HEK293 (cell line): ENCODE measurements at regions not wholly inside any gene's neighbourhood (a gene's known extent, or its start where the extent isn't known, plus 50 kb on each side); places are given as distances from the start of the nearest gene placed in this dataset.
"Not testable (repeated sequence)": the region's sequence is repeated elsewhere in the genome, so short reads cannot be mapped to it uniquely, and the experiment has no call there.

Experiments
- CTCF ChIA-PET: fragments of 350-600 bp; formaldehyde crosslinking; extraction: SDS; loops from one replicate; lab custom pipeline; 2021; ENCODE audit warnings: antibody characterized with exemption; lab: Yijun Ruan, JAX
- POLR2A ChIA-PET: fragments of 300-600 bp; formaldehyde crosslinking; extraction: SDS; loops from one replicate; lab custom pipeline; 2020; ENCODE audit warnings: antibody characterized with exemption, inconsistent platforms; lab: Yijun Ruan, JAX
- H3K27ac ChIP-seq: fragments of 200-500 bp; sonication (Bioruptor generic); 2 replicates; pipeline ENCODE4 v1.5.1; 2014; ENCODE audit warnings: low read depth, low read length, control low read depth, inconsistent platforms; ENCODE audit errors: extremely low read depth
- H3K36me3 ChIP-seq, 2 experiments: fragments of 200-500 bp in 1 of 2; sonication (Bioruptor generic) in 1 of 2; 1 replicate in 1 of 2; 2 replicates in 1 of 2; pipeline ENCODE4 v1.5.1; 2014 to 2017; ENCODE audit warnings: inconsistent platforms in 2 of 2, low read length in 2 of 2; ENCODE audit not compliant: control insufficient read depth in 2 of 2, insufficient read depth in 1 of 2
- H3K4me1 ChIP-seq: fragments of 200-500 bp; sonication (Bioruptor generic); 2 replicates; pipeline ENCODE4 v1.5.1; 2014; ENCODE audit warnings: mild to moderate bottlenecking, low read length, inconsistent platforms; ENCODE audit not compliant: control insufficient read depth, insufficient read depth
- H3K4me3 ChIP-seq: 2 replicates; pipeline ENCODE4 v1.5.1; 2011; ENCODE audit warnings: low read depth, mild to moderate bottlenecking, control low read depth, low read length, moderate library complexity
- H3K9me3 ChIP-seq: fragments of 200-500 bp; sonication (Bioruptor generic); 2 replicates; pipeline ENCODE4 v1.5.1; 2014; ENCODE audit warnings: low read depth, low read length, inconsistent platforms; ENCODE audit not compliant: control insufficient read depth, insufficient read depth
- ELK4 ChIP-seq: IDR thresholded peaks from 2 replicates; pipeline ENCODE4 v1.6.1; 2011; ENCODE audit warnings: mild to moderate bottlenecking, low read depth, low read length, borderline replicate concordance
- GLI4 ChIP-seq: fragments of 450-650 bp; formaldehyde crosslinking; IDR thresholded peaks from 2 replicates; pipeline ENCODE4 v1.5.1; 2016; ENCODE audit warnings: missing biosample characterization, missing genetic modification characterization
- KLF1 ChIP-seq: fragments of 450-650 bp; formaldehyde crosslinking; IDR thresholded peaks from 2 replicates; pipeline ENCODE4 v1.5.1; 2016; ENCODE audit warnings: missing biosample characterization, missing genetic modification characterization
- KLF16 ChIP-seq: fragments of 450-650 bp; formaldehyde crosslinking; IDR thresholded peaks from 2 replicates; pipeline ENCODE4 v1.5.1; 2017; ENCODE audit warnings: missing biosample characterization, missing genetic modification characterization
- KLF9 ChIP-seq: fragments of 450-650 bp; formaldehyde crosslinking; IDR thresholded peaks from 2 replicates; pipeline ENCODE4 v1.5.1; 2016; ENCODE audit warnings: missing biosample characterization, missing genetic modification characterization, low read depth
- SETDB1 ChIP-seq: IDR thresholded peaks from one replicate; pipeline ENCODE4 v1.6.1; 2017; ENCODE audit warnings: mild to moderate bottlenecking, low read length, moderate library complexity, mixed read lengths; ENCODE audit not compliant: insufficient read length
- TCF7L2 ChIP-seq: IDR thresholded peaks from 2 replicates; pipeline ENCODE4 v1.6.1; 2011; ENCODE audit warnings: low read depth, mild to moderate bottlenecking, inconsistent platforms, low read length, moderate library complexity, borderline replicate concordance
- ZFHX2 ChIP-seq: fragments of 450-650 bp; formaldehyde crosslinking; conservative IDR thresholded peaks from 2 replicates; pipeline ENCODE4 v1.5.1; 2016; ENCODE audit warnings: missing biosample characterization, missing genetic modification characterization
- ZFP69B ChIP-seq: fragments of 450-650 bp; formaldehyde crosslinking; IDR thresholded peaks from 2 replicates; pipeline ENCODE4 v1.5.1; 2016; ENCODE audit warnings: missing biosample characterization, missing genetic modification characterization
- ZNF155 ChIP-seq: fragments of 450-650 bp; formaldehyde crosslinking; IDR thresholded peaks from 2 replicates; pipeline ENCODE4 v1.5.1; 2016; ENCODE audit warnings: missing biosample characterization, missing genetic modification characterization
- ZNF221 ChIP-seq: fragments of 450-650 bp; formaldehyde crosslinking; IDR thresholded peaks from 2 replicates; pipeline ENCODE4 v1.5.1; 2017; ENCODE audit warnings: missing biosample characterization, missing genetic modification characterization, borderline replicate concordance
- ZNF302 ChIP-seq: fragments of 450-650 bp; formaldehyde crosslinking; IDR thresholded peaks from 2 replicates; pipeline ENCODE4 v1.5.1; 2016; ENCODE audit warnings: missing biosample characterization, missing genetic modification characterization, low read depth
- ZNF37A ChIP-seq: fragments of 450-650 bp; IDR thresholded peaks from 2 replicates; pipeline ENCODE4 v1.5.1; 2018; ENCODE audit warnings: missing biosample characterization, missing genetic modification characterization
- ZNF391 ChIP-seq: fragments of 450-650 bp; formaldehyde crosslinking; IDR thresholded peaks from 2 replicates; pipeline ENCODE4 v1.5.1; 2016; ENCODE audit warnings: low read depth, missing biosample characterization, missing genetic modification characterization, borderline replicate concordance
- ZNF488 ChIP-seq: fragments of 450-650 bp; formaldehyde crosslinking; IDR thresholded peaks from 2 replicates; pipeline ENCODE4 v1.5.1; 2016; ENCODE audit warnings: missing biosample characterization, missing genetic modification characterization
- ZNF501 ChIP-seq: fragments of 450-650 bp; formaldehyde crosslinking; IDR thresholded peaks from 2 replicates; pipeline ENCODE4 v1.5.1; 2016; ENCODE audit warnings: missing biosample characterization, missing genetic modification characterization
- ZNF514 ChIP-seq: fragments of 450-650 bp; formaldehyde crosslinking; IDR thresholded peaks from 2 replicates; pipeline ENCODE4 v1.5.1; 2016; ENCODE audit warnings: missing biosample characterization, missing genetic modification characterization
- ZNF544 ChIP-seq: fragments of 450-650 bp; formaldehyde crosslinking; IDR thresholded peaks from 2 replicates; pipeline ENCODE4 v1.5.0; 2017; ENCODE audit warnings: missing biosample characterization, missing genetic modification characterization
- ZNF558 ChIP-seq: fragments of 450-650 bp; formaldehyde crosslinking; IDR thresholded peaks from 2 replicates; pipeline ENCODE4 v1.5.1; 2016; ENCODE audit warnings: missing biosample characterization, missing genetic modification characterization
- ZNF621 ChIP-seq: fragments of 450-650 bp; formaldehyde crosslinking; IDR thresholded peaks from 2 replicates; pipeline ENCODE4 v1.5.1; 2017; ENCODE audit warnings: missing biosample characterization, missing genetic modification characterization
- ZNF639 ChIP-seq: fragments of 450-650 bp; formaldehyde crosslinking; IDR thresholded peaks from 2 replicates; pipeline ENCODE4 v1.5.1; 2016; ENCODE audit warnings: missing biosample characterization, missing genetic modification characterization
- ZNF692 ChIP-seq: fragments of 450-650 bp; formaldehyde crosslinking; IDR thresholded peaks from 2 replicates; pipeline ENCODE4 v1.5.1; 2016; ENCODE audit warnings: missing biosample characterization, missing genetic modification characterization
- ZNF777 ChIP-seq: fragments of 450-650 bp; formaldehyde crosslinking; IDR thresholded peaks from 2 replicates; pipeline ENCODE4 v1.5.1; 2017; ENCODE audit warnings: missing biosample characterization, missing genetic modification characterization, borderline replicate concordance

- no peak for TF ChIP-seq ZNF621
- TF ChIP-seq TCF7L2, result no peak
- TF ChIP-seq ZNF302 (tag by site-specific recombination), result no peak
- TF ChIP-seq ZNF391 (tag by site-specific recombination), result no peak
- no peak for TF ChIP-seq ELK4
- no peak for TF ChIP-seq ZFP69B
Observed at GRCh38 chr4:94139931-94140612, 67.6 kb upstream of the SMARCAD1 start (continued).

- no peaks in the 10 kb centered on the region for H3K9me3 ChIP-seq
- TF ChIP-seq ZNF488 (tag by site-specific recombination) (no peak), ZNF544 (tag by site-specific recombination) (no peak), ZNF501 (tag by site-specific recombination) (no peak), KLF16 (tag by site-specific recombination) (no peak), ZFHX2 (tag by site-specific recombination) (no peak), KLF9 (no peak), ZNF558 (no peak), ZNF777 (tag by site-specific recombination) (no peak), ZNF221 (tag by site-specific recombination) (no peak), ZNF639 (no peak), ZNF37A (no peak), GLI4 (tag by site-specific recombination) (no peak), ZNF155 (no peak), ZNF514 (tag by site-specific recombination) (no peak), SETDB1 (no peak)
- no peak overlapping the region for H3K27ac ChIP-seq
- H3K36me3 ChIP-seq, result no peaks in the 10 kb centered on the region
- no peak overlapping the region for H3K4me3 ChIP-seq
- H3K4me1 ChIP-seq, result no peaks in the 10 kb centered on the region
- ChIA-PET POLR2A (no interaction called here), CTCF (no interaction called here)
Observed at GRCh38 chr4:94141001-94141400, 66.7 kb upstream of the SMARCAD1 start.

- H3K36me3 ChIP-seq, H3K9me3 ChIP-seq, POLR2A ChIA-PET, H3K4me3 ChIP-seq, H3K4me1 ChIP-seq, H3K27ac ChIP-seq: not testable (repeated sequence)
- TF ChIP-seq ZNF692 (tag by site-specific recombination) (peak; percentile 56; the same call in 1 of the 2 replicates), ZFP69B (peak; percentile 61; the same call in 1 of the 2 replicates), KLF1 (tag by site-specific recombination) (0 out of 2 replicates have a peak, but pooled peaks have one; percentile 32)
- CTCF ChIA-PET, result interaction anchor here (0.6 kb wide), 1 partner anchor 1394 kb away, joined by 3 read pairs; no protein-coding TSS in a partner anchor
Observed at GRCh38 chr4:94148052-94148451, 59.6 kb upstream of the SMARCAD1 start.
